HFFc6 (cell line): ENCODE measurements at regions not wholly inside any gene's neighbourhood (a gene's known extent, or its start where the extent isn't known, plus 50 kb on each side); places are given as distances from the start of the nearest gene placed in this dataset.
"Not testable (repeated sequence)": the region's sequence is repeated elsewhere in the genome, so short reads cannot be mapped to it uniquely, and the experiment has no call there.

Experiments used
- DNase-seq: peaks from one replicate; pipeline ENCODE4 v3.0.0-alpha.2; 2018
- H3K27ac Mint-ChIP-seq: 2 replicates; pipeline ENCODE4 v1.8.0; 2020; ENCODE audit warnings: mild to moderate bottlenecking, mixed read lengths
- H3K27me3 Mint-ChIP-seq: 2 replicates; pipeline ENCODE4 v1.8.0; 2021; ENCODE audit warnings: mild to moderate bottlenecking, moderate library complexity, mixed read lengths; ENCODE audit not compliant: insufficient read depth
- H3K36me3 Mint-ChIP-seq: 2 replicates; pipeline ENCODE4 v1.8.0; 2021; ENCODE audit warnings: low read depth, mixed read lengths
- H3K4me1 Mint-ChIP-seq: 2 replicates; pipeline ENCODE4 v1.8.0; 2020; ENCODE audit warnings: low read depth, mixed read lengths
- H3K4me3 Mint-ChIP-seq: 2 replicates; pipeline ENCODE4 v1.8.0; 2020; ENCODE audit warnings: mild to moderate bottlenecking, moderate library complexity, mixed read lengths
- H3K9me3 Mint-ChIP-seq: 2 replicates; pipeline ENCODE4 v1.8.0; 2020; ENCODE audit warnings: mild to moderate bottlenecking, mixed read lengths
- CTCF ChIP-seq: fragments of 200-600 bp; sonication (generic); IDR thresholded peaks from 2 replicates; pipeline ENCODE4 v1.5.0; 2021; ENCODE audit warnings: antibody characterized with exemption, mild to moderate bottlenecking

- peaks cover 47% of the 10 kb centered on the region for H3K9me3 Mint-ChIP-seq
Measured at GRCh38 chr15:95699578-95699977, 630.9 kb upstream of the NR2F2 start.

GRCh38 chr15:95700692-95701091 is 629.8 kb upstream of the NR2F2 start:
- Mint-ChIP-seq H3K9me3 (peaks cover 36% of the 10 kb centered on the region), H3K36me3 (peaks cover 36% of the 10 kb centered on the region), H3K4me1 (peaks cover 15% of the 10 kb centered on the region)
- not testable (repeated sequence) for H3K27ac Mint-ChIP-seq, H3K27me3 Mint-ChIP-seq, DNase-seq, H3K4me3 Mint-ChIP-seq

More at GRCh38 chr15:95699578-95699977, 630.9 kb upstream of the NR2F2 start:
- Mint-ChIP-seq H3K36me3 (peaks cover 47% of the 10 kb centered on the region), H3K27me3 (peaks cover 2% of the 10 kb centered on the region; the same call in 1 of the 2 replicates), H3K4me3 (no peak overlapping the region), H3K27ac (no peak overlapping the region), H3K4me1 (peaks cover 15% of the 10 kb centered on the region)
- no peak for DNase-seq
- TF ChIP-seq CTCF = no peak

GRCh38 chr15:95701410-95701809 is 629.1 kb upstream of the NR2F2 start:
- DNase-seq = no peak
- peaks cover 35% of the 10 kb centered on the region for H3K36me3 Mint-ChIP-seq
- no peak for TF ChIP-seq CTCF
- H3K4me3 Mint-ChIP-seq = no peak overlapping the region
- H3K9me3 Mint-ChIP-seq = peaks cover 34% of the 10 kb centered on the region
- no peak overlapping the region for H3K27ac Mint-ChIP-seq
- H3K4me1 Mint-ChIP-seq = peaks cover 15% of the 10 kb centered on the region
- peaks cover 3% of the 10 kb centered on the region; the same call in 1 of the 2 replicates for H3K27me3 Mint-ChIP-seq

- H3K27ac Mint-ChIP-seq = no peak overlapping the region
- peaks cover 16% of the 10 kb centered on the region for H3K4me1 Mint-ChIP-seq
- H3K36me3 Mint-ChIP-seq = no peaks in the 10 kb centered on the region
- no peaks in the 10 kb centered on the region for H3K9me3 Mint-ChIP-seq
- no peak for DNase-seq
- H3K4me3 Mint-ChIP-seq = no peak overlapping the region
- H3K27me3 Mint-ChIP-seq = peaks cover 1% of the 10 kb centered on the region
- TF ChIP-seq CTCF = no peak
Measured at GRCh38 chr15:95709959-95710695, 620.4 kb upstream of the NR2F2 start.

- H3K4me1 Mint-ChIP-seq = peaks cover 31% of the 10 kb centered on the region
- no peaks in the 10 kb centered on the region for H3K9me3 Mint-ChIP-seq
- H3K27ac Mint-ChIP-seq = no peak overlapping the region
- H3K4me3 Mint-ChIP-seq = no peak overlapping the region
- DNase-seq = peak; percentile 11
- H3K36me3 Mint-ChIP-seq = no peaks in the 10 kb centered on the region
- no peak for TF ChIP-seq CTCF
- H3K27me3 Mint-ChIP-seq = no peaks in the 10 kb centered on the region; the same call in 1 of the 2 replicates
Measured at GRCh38 chr15:95712785-95713184, 617.7 kb upstream of the NR2F2 start.

- H3K9me3 Mint-ChIP-seq = no peaks in the 10 kb centered on the region
- DNase-seq = no peak
- H3K36me3 Mint-ChIP-seq = no peaks in the 10 kb centered on the region
- H3K27me3 Mint-ChIP-seq = no peaks in the 10 kb centered on the region; the same call in 1 of the 2 replicates
- TF ChIP-seq CTCF = no peak
- no peak overlapping the region for H3K4me3 Mint-ChIP-seq
- no peak overlapping the region for H3K27ac Mint-ChIP-seq
- H3K4me1 Mint-ChIP-seq = peaks cover 31% of the 10 kb centered on the region
Measured at GRCh38 chr15:95713324-95713723, 617.2 kb upstream of the NR2F2 start.
